Keratinocyte (primary cell): ENCODE measurements at regions not wholly inside any gene's neighbourhood (a gene's known extent, or its start where the extent isn't known, plus 50 kb on each side); places are given as distances from the start of the nearest gene placed in this dataset.

ENCODE experiments used
- DNase-seq: peaks from one replicate; pipeline ENCODE4 v3.0.0-alpha.2; 2011; ENCODE audit warnings: low read depth, missing footprints, low spot score
- FAIRE-seq: peaks from 2 replicates; lab custom pipeline; 2011; peaks lifted over from hg19 to GRCh38; lab: Jason Lieb, UNC
- H2AFZ ChIP-seq: 2 replicates; pipeline ENCODE4 v1.6.0; 2012; ENCODE audit warnings: low read length, control low read depth, inconsistent platforms; ENCODE audit not compliant: control insufficient read depth
- H3K27ac ChIP-seq: 2 replicates; pipeline ENCODE4 v1.5.1; 2011; ENCODE audit warnings: low read length; ENCODE audit not compliant: control insufficient read depth, insufficient read depth
- H3K27me3 ChIP-seq: 3 replicates; pipeline ENCODE4 v1.6.0; 2011; ENCODE audit warnings: low read length; ENCODE audit not compliant: control insufficient read depth, insufficient read depth; ENCODE audit errors: extremely low read depth
- H3K36me3 ChIP-seq, 2 experiments: 2 replicates in 1 of 2; 3 replicates in 1 of 2; pipeline ENCODE4 v1.5.1; 2011; ENCODE audit warnings: low read length in 2 of 2, mild to moderate bottlenecking in 1 of 2; ENCODE audit not compliant: control insufficient read depth in 2 of 2, insufficient read depth in 2 of 2; ENCODE audit errors: extremely low read depth in 1 of 2
- H3K4me1 ChIP-seq: 3 replicates; pipeline ENCODE4 v1.5.1; 2011; ENCODE audit warnings: low read length; ENCODE audit not compliant: control insufficient read depth, insufficient read depth; ENCODE audit errors: extremely low read depth
- H3K4me2 ChIP-seq: 3 replicates; pipeline ENCODE4 v1.6.0; 2011; ENCODE audit warnings: low read depth, low read length; ENCODE audit not compliant: control insufficient read depth, insufficient read depth; ENCODE audit errors: extremely low read depth
- H3K4me3 ChIP-seq, 3 experiments: fragments of 200-600 bp in 1 of 3; sonication (generic) in 1 of 3; 2 replicates in 2 of 3; 3 replicates in 1 of 3; pipeline ENCODE4 v1.5.1; 2011 to 2016; ENCODE audit warnings: low read length in 3 of 3, mild to moderate bottlenecking in 3 of 3, control low read depth in 2 of 3, inconsistent platforms in 1 of 3, low read depth in 1 of 3, mixed read lengths in 1 of 3, mixed run types in 1 of 3, moderate library complexity in 1 of 3; ENCODE audit not compliant: control insufficient read depth in 2 of 3, insufficient read depth in 2 of 3; ENCODE audit errors: extremely low read depth in 1 of 3
- H3K79me2 ChIP-seq: 2 replicates; pipeline ENCODE4 v1.6.0; 2012; ENCODE audit warnings: low read length; ENCODE audit not compliant: control insufficient read depth, insufficient read depth
- H3K9ac ChIP-seq: 3 replicates; pipeline ENCODE4 v1.6.0; 2011; ENCODE audit warnings: low read length; ENCODE audit not compliant: control insufficient read depth, insufficient read depth; ENCODE audit errors: extremely low read depth
- H3K9me1 ChIP-seq: 3 replicates; pipeline ENCODE4 v1.6.0; 2011; ENCODE audit warnings: low read length; ENCODE audit not compliant: control insufficient read depth, insufficient read depth; ENCODE audit errors: extremely low read depth
- H3K9me3 ChIP-seq: 2 replicates; pipeline ENCODE4 v1.5.1; 2012; ENCODE audit warnings: low read depth, low read length; ENCODE audit not compliant: control insufficient read depth
- H4K20me1 ChIP-seq: 3 replicates; pipeline ENCODE4 v1.6.0; 2011; ENCODE audit warnings: low read length; ENCODE audit not compliant: control insufficient read depth, insufficient read depth; ENCODE audit errors: extremely low read depth
- CTCF ChIP-seq, 3 experiments: IDR thresholded peaks in 1 of 3; conservative IDR thresholded peaks in 1 of 3; optimal IDR thresholded peaks in 1 of 3; 2 replicates in 2 of 3; 3 replicates in 1 of 3; pipeline versions ENCODE3 to v1.5.1; 2011; ENCODE audit warnings: low read length in 3 of 3, mild to moderate bottlenecking in 3 of 3, moderate library complexity in 2 of 3, control low read depth in 1 of 3, inconsistent platforms in 1 of 3; ENCODE audit not compliant: insufficient read depth in 2 of 3; ENCODE audit errors: extremely low read depth in 1 of 3
- EZH2 ChIP-seq: IDR thresholded peaks from one replicate; pipeline ENCODE4 v1.6.1; 2012; ENCODE audit warnings: inconsistent platforms, mild to moderate bottlenecking, low read length, moderate library complexity
- dilution Hi-C: fragments of 300-500 bp; cut with MboI; formaldehyde crosslinking; loops from one replicate; pipeline ENCODE4 v1.7.0; 2020; ENCODE audit warnings: low sequenced_read_pairs; ENCODE audit not compliant: extremely low pct_ligation_motif_present

GRCh38 chr5:4479426-4479825 lies 660.7 kb upstream of the ADAMTS16 start:
- dilution Hi-C loops = no loop called here
- Histone ChIP-seq H3K9me1 (no peaks in the 10 kb centered on the region), H4K20me1 (no peaks in the 10 kb centered on the region), H3K9me3 (no peaks in the 10 kb centered on the region), H3K9ac (no peak overlapping the region), H3K36me3 (no peaks in the 10 kb centered on the region), H3K79me2 (no peaks in the 10 kb centered on the region), H3K27me3 (no peaks in the 10 kb centered on the region), H3K4me2 (no peak overlapping the region), H3K4me3 (no peak overlapping the region), H3K4me1 (no peaks in the 10 kb centered on the region), H3K27ac (no peak overlapping the region), H2AFZ (no peak overlapping the region)
- DNase-seq (no peak), FAIRE-seq (no peak)
- TF ChIP-seq CTCF (optimal IDR thresholded peaks at IDR 0.05 in 1 of 3, IDR thresholded peaks at IDR 0.05 in 1 of 3, conservative IDR thresholded peaks at IDR 0.05 in 1 of 3; ENCODE audit: extremely low read depth in 1 of 3, insufficient read depth in 2 of 3, low read length in 3 of 3) = no peak
- TF ChIP-seq EZH2 = no peak

- H4K20me1 ChIP-seq = no peaks in the 10 kb centered on the region
- no peak overlapping the region for H3K4me2 ChIP-seq
- H3K9ac ChIP-seq = no peak overlapping the region
- no peaks in the 10 kb centered on the region for H3K9me3 ChIP-seq
- H3K9me1 ChIP-seq = no peaks in the 10 kb centered on the region
- H2AFZ ChIP-seq = no peak overlapping the region
- H3K79me2 ChIP-seq = no peaks in the 10 kb centered on the region
- H3K4me1 ChIP-seq = no peaks in the 10 kb centered on the region
- TF ChIP-seq EZH2 = no peak
- TF ChIP-seq CTCF (optimal IDR thresholded peaks at IDR 0.05 in 1 of 3, IDR thresholded peaks at IDR 0.05 in 1 of 3, conservative IDR thresholded peaks at IDR 0.05 in 1 of 3; ENCODE audit: extremely low read depth in 1 of 3, insufficient read depth in 2 of 3, low read length in 3 of 3) = no peak
- DNase-seq = no peak
- H3K27me3 ChIP-seq = no peaks in the 10 kb centered on the region
- no peak for FAIRE-seq
- dilution Hi-C loops = no loop called here
- H3K4me3 ChIP-seq = no peak overlapping the region
- no peaks in the 10 kb centered on the region for H3K36me3 ChIP-seq
- no peak overlapping the region for H3K27ac ChIP-seq
These were observed 659.4 kb upstream of the ADAMTS16 start for GRCh38 chr5:4480528-4481349.
